K562 (cell line): ENCODE measurements at regions not wholly inside any gene's neighbourhood (a gene's known extent, or its start where the extent isn't known, plus 50 kb on each side); places are given as distances from the start of the nearest gene placed in this dataset.

Experiments
- ATAC-seq: fragments of 200-7000 bp; cut with Tn5 transposase; 3 replicates; pipeline ENCODE4 v1.9.1; 2020; ENCODE audit warnings: moderate library complexity
- BruUV-seq: library from RNA; stranded (reverse); fragments of 400-500 nt; replicated peaks from 2 replicates; lab custom pipeline; 2021; lab: Mats Ljungman, UMichigan
- CTCF ChIA-PET: fragments of 300-600 bp; formaldehyde crosslinking; extraction: SDS; loops from one replicate; lab custom pipeline; 2021; ENCODE audit warnings: low intra/inter-chr PET ratio; lab: Yijun Ruan, JAX
- POLR2A ChIA-PET: fragments of 300-600, 350-650 bp; sonication (Branson Sonifier 250); formaldehyde crosslinking; extraction: SDS; loops from one replicate; lab custom pipeline; 2021; ENCODE audit warnings: antibody characterized with exemption, inconsistent platforms; lab: Yijun Ruan, JAX
- DNase-seq, 4 experiments: peaks; one replicate each; pipeline versions ENCODE4 v3.0.0 to v3.0.0-alpha.2; 2011 to 2018; ENCODE audit warnings: low spot score in 3 of 4, mixed read lengths in 3 of 4; ENCODE audit errors: extremely low read depth in 1 of 4
- FAIRE-seq: peaks from 2 replicates; lab custom pipeline; 2011; peaks lifted over from hg19 to GRCh38; lab: Jason Lieb, UNC
- H2AFZ ChIP-seq: 2 replicates; pipeline ENCODE4 v1.6.0; 2011; ENCODE audit warnings: low read depth, low read length, control low read depth, inconsistent platforms
- H3K27ac ChIP-seq: fragments of 200-600 bp; 3 replicates; pipeline ENCODE4 v1.8.0; 2011; ENCODE audit warnings: low read depth, mild to moderate bottlenecking, control low read depth, inconsistent platforms, low read length, moderate library complexity, mixed read lengths; ENCODE audit errors: extremely low read depth
- H3K27me3 ChIP-seq, 2 experiments: fragments of 300-600 bp in 1 of 2; 2 replicates in 1 of 2; 3 replicates in 1 of 2; pipeline versions ENCODE4 v1.6.0 to v1.8.0; 2011; ENCODE audit warnings: inconsistent platforms in 2 of 2, low read length in 2 of 2, mild to moderate bottlenecking in 1 of 2, mixed read lengths in 1 of 2, moderate library complexity in 1 of 2; ENCODE audit not compliant: control insufficient read depth in 2 of 2, insufficient read depth in 2 of 2
- H3K36me3 ChIP-seq: fragments of 300-600 bp; 3 replicates; pipeline ENCODE4 v1.8.0; 2011; ENCODE audit warnings: mild to moderate bottlenecking, low read length, inconsistent platforms; ENCODE audit not compliant: control insufficient read depth, insufficient read depth
- H3K4me1 ChIP-seq, 2 experiments: fragments of 200-600 bp in 1 of 2; replicated peaks in 1 of 2; 2 replicates in 1 of 2; 3 replicates in 1 of 2; pipeline versions ENCODE4 v1.5.1 to v1.8.0; 2011; ENCODE audit warnings: inconsistent platforms in 2 of 2, low read length in 2 of 2, mild to moderate bottlenecking in 1 of 2, mixed read lengths in 1 of 2, moderate library complexity in 1 of 2; ENCODE audit not compliant: control insufficient read depth in 2 of 2, insufficient read depth in 2 of 2
- H3K4me2 ChIP-seq: 2 replicates; pipeline ENCODE4 v1.6.1; 2011; ENCODE audit warnings: low read length, control low read depth, inconsistent platforms, mixed read lengths; ENCODE audit not compliant: insufficient read depth
- H3K4me3 ChIP-seq: fragments of 200-600 bp; sonication (generic), shearing (Covaris generic); 2 replicates; pipeline ENCODE4 v1.5.1; 2016; ENCODE audit warnings: control low read depth, inconsistent platforms
- H3K79me2 ChIP-seq: fragments of 200-600 bp; 3 replicates; pipeline ENCODE4 v1.8.0; 2011; ENCODE audit warnings: low read length, inconsistent platforms; ENCODE audit not compliant: control insufficient read depth, insufficient read depth
- H3K9ac ChIP-seq, 2 experiments: 2 replicates each; pipeline versions ENCODE4 v1.6.0 to v1.6.1; 2011; ENCODE audit warnings: low read depth in 2 of 2, low read length in 2 of 2, control low read depth in 1 of 2, inconsistent platforms in 1 of 2, mild to moderate bottlenecking in 1 of 2, mixed read lengths in 1 of 2; ENCODE audit not compliant: insufficient read depth in 1 of 2
- H3K9me1 ChIP-seq: one replicate; pipeline ENCODE4 v1.6.0; 2011; ENCODE audit warnings: inconsistent platforms, mild to moderate bottlenecking, low read length, moderate library complexity; ENCODE audit not compliant: control insufficient read depth, insufficient read depth
- H3K9me3 ChIP-seq: replicated peaks from 2 replicates; pipeline ENCODE4 v1.5.1; 2011; ENCODE audit warnings: low read depth, low read length, inconsistent platforms; ENCODE audit not compliant: control insufficient read depth, insufficient read depth
- H4K20me1 ChIP-seq: replicated peaks from 2 replicates; pipeline ENCODE4 v1.6.1; 2011; ENCODE audit warnings: low read length, inconsistent platforms, mixed read lengths; ENCODE audit not compliant: control insufficient read depth, insufficient read depth
- ATF7 ChIP-seq: fragments of 450-650 bp; IDR thresholded peaks from 2 replicates; pipeline ENCODE4 v1.7.1; 2014; ENCODE audit warnings: mild to moderate bottlenecking, moderate library complexity
- C11orf30 ChIP-seq: fragments of 450-650 bp; IDR thresholded peaks from 2 replicates; pipeline ENCODE4 v1.6.1; 2016; ENCODE audit warnings: low read depth, mild to moderate bottlenecking
- E2F6 ChIP-seq, 2 experiments: IDR thresholded peaks; 2 replicates each; pipeline ENCODE4 v1.6.1; 2011; ENCODE audit warnings: borderline replicate concordance in 1 of 2, control low read depth in 1 of 2, low read depth in 1 of 2, low read length in 1 of 2, mild to moderate bottlenecking in 1 of 2, mixed read lengths in 1 of 2, moderate library complexity in 1 of 2; ENCODE audit not compliant: insufficient read depth in 1 of 2, insufficient read length in 1 of 2, poor library complexity in 1 of 2, severe bottlenecking in 1 of 2; ENCODE audit errors: extremely low read depth in 1 of 2
- FIP1L1 ChIP-seq: fragments of 200-400 bp; formaldehyde crosslinking; IDR thresholded peaks from 2 replicates; pipeline ENCODE4 v1.6.1; 2018; ENCODE audit warnings: mild to moderate bottlenecking, low read depth, low read length; ENCODE audit not compliant: poor library complexity, severe bottlenecking
- HNRNPLL ChIP-seq: fragments of 200-400 bp; formaldehyde crosslinking; IDR thresholded peaks from 2 replicates; pipeline ENCODE4 v1.6.1; 2017; ENCODE audit warnings: low read length, low read depth, mild to moderate bottlenecking; ENCODE audit not compliant: poor library complexity, severe bottlenecking
- KDM4B ChIP-seq, 2 experiments: fragments of 450-650 bp in 1 of 2; sonication (generic) in 1 of 2; IDR thresholded peaks; 2 replicates each; pipeline ENCODE4 v1.6.1; 2016 to 2017; ENCODE audit warnings: borderline replicate concordance in 2 of 2, antibody characterized with exemption in 1 of 2, low read depth in 1 of 2, mild to moderate bottlenecking in 1 of 2
- MTA1 ChIP-seq: fragments of 450-650 bp; IDR thresholded peaks from 2 replicates; pipeline ENCODE4 v1.6.1; 2017; ENCODE audit warnings: borderline replicate concordance
- NFATC3 ChIP-seq: fragments of 450-650 bp; IDR thresholded peaks from 2 replicates; pipeline ENCODE4 v1.6.1; 2017; ENCODE audit warnings: mild to moderate bottlenecking
- PYGO2 ChIP-seq: fragments of 450-650 bp; IDR thresholded peaks from 2 replicates; pipeline ENCODE4 v1.6.1; 2016; ENCODE audit warnings: mild to moderate bottlenecking, missing genetic modification characterization, moderate library complexity, missing compliant biosample characterization
- SNRNP70 ChIP-seq: fragments of 200-400 bp; formaldehyde crosslinking; optimal IDR thresholded peaks from 2 replicates; pipeline ENCODE3; 2017; ENCODE audit warnings: low read depth, low read length
- TCF7 ChIP-seq: sonication (generic); IDR thresholded peaks from 2 replicates; pipeline ENCODE4 v1.6.1; 2016; ENCODE audit warnings: antibody characterized with exemption, borderline replicate concordance
- TFAM ChIP-seq: fragments of 250-450 bp; sonication (Bioruptor Pico); conservative IDR thresholded peaks from 2 replicates; pipeline ENCODE4 v1.5.0; 2021; ENCODE audit warnings: mild to moderate bottlenecking, moderate library complexity
- YBX1 ChIP-seq: fragments of 450-650 bp; IDR thresholded peaks from 2 replicates; pipeline ENCODE4 v1.7.1; 2016; ENCODE audit warnings: mild to moderate bottlenecking
- WGBS: fragments of 100-300 bp; shearing (Covaris generic); methylation state at CpG from one replicate; pipeline ENCODE4 v1.1.6; 2016; ENCODE audit warnings: low coverage, mixed read lengths; ENCODE audit not compliant: insufficient coverage; ENCODE audit errors: missing lambda C conversion rate; 5-methylcytosine and 5-hydroxymethylcytosine counted together
- in situ Hi-C: fragments of 300-500 bp; cut with MboI; formaldehyde crosslinking; loops from 4 replicates; pipeline ENCODE4 v1.15.0; 2018; ENCODE audit warnings: inconsistent platforms, mixed read lengths
- intact Hi-C: fragments of 100-400 bp; cut with micrococcal nuclease; formaldehyde crosslinking; loops from 2 replicates; pipeline ENCODE4 v1.14.2; 2022

GRCh38 chr12:29930503-29930902 is 146.8 kb upstream of the TMTC1 start:
- FAIRE-seq, result no peak
- intact Hi-C loops (no loop called here), in situ Hi-C loops (no loop called here)
- no TSS peak for BruUV-seq
- DNase-seq, result no peak
- Histone ChIP-seq H3K4me3 (no peak overlapping the region), H3K27me3 (no peaks in the 10 kb centered on the region), H3K36me3 (no peaks in the 10 kb centered on the region), H2AFZ (no peak overlapping the region), H3K9me1 (no peaks in the 10 kb centered on the region), H3K9ac (no peak overlapping the region), H3K4me1 (no peaks in the 10 kb centered on the region), H4K20me1 (no peaks in the 10 kb centered on the region), H3K4me2 (no peak overlapping the region), H3K79me2 (no peaks in the 10 kb centered on the region), H3K27ac (no peak overlapping the region), H3K9me3 (no peaks in the 10 kb centered on the region)
- ATAC-seq, result no peak
- CTCF ChIA-PET, result no interaction called here
- TF ChIP-seq NFATC3 (no peak), PYGO2 (tag) (no peak), FIP1L1 (no peak), C11orf30 (no peak), MTA1 (no peak), ATF7 (no peak), TCF7 (no peak), TFAM (no peak)
- POLR2A ChIA-PET, result no interaction called here

DNA sequence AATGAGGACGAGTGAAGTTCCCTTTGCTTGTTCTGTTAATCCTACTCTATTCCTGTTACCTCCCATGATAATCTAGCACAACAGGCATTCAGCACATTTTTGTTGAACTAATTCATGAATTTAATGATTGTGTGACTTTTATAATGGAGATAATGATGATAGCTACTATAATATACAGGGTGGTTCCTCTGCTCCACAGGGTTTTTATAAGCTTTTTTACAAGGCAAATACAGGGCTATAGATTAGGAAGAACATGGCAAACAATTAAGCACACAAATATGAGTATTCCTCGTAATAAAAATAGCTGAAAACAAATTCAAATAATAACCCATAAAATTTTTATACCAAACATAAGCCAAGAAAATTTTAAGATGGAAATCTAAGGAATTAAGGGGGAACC is 145.6 kb upstream of the TMTC1 start:
- Histone ChIP-seq H3K9me3 (no peaks in the 10 kb centered on the region), H4K20me1 (no peaks in the 10 kb centered on the region), H3K4me2 (no peak overlapping the region), H3K79me2 (no peaks in the 10 kb centered on the region), H3K9me1 (no peaks in the 10 kb centered on the region), H3K36me3 (no peaks in the 10 kb centered on the region), H3K4me1 (no peaks in the 10 kb centered on the region), H3K27ac (no peak overlapping the region), H3K4me3 (no peak overlapping the region), H3K9ac (no peak overlapping the region), H2AFZ (no peak overlapping the region), H3K27me3 (no peaks in the 10 kb centered on the region)
- intact Hi-C loops, result no loop called here
- no peak for FAIRE-seq
- in situ Hi-C loops, result no loop called here
- WGBS, result 4% methylated on average over 2 of the region's 2 CpGs
- no peak for ATAC-seq
- BruUV-seq, result no TSS peak
- no peak for DNase-seq
- ChIA-PET CTCF (no interaction called here), POLR2A (no interaction called here)
- no peak for TF ChIP-seq YBX1
- TF ChIP-seq HNRNPLL, result no peak
- TF ChIP-seq E2F6 (IDR thresholded peaks at IDR 0.05; ENCODE audit: borderline replicate concordance in 1 of 2, extremely low read depth in 1 of 2, insufficient read depth in 1 of 2, insufficient read length in 1 of 2, low read depth in 1 of 2, low read length in 1 of 2, poor library complexity in 1 of 2, severe bottlenecking in 1 of 2), result no peak
- TF ChIP-seq KDM4B (IDR thresholded peaks at IDR 0.05; ENCODE audit: borderline replicate concordance in 2 of 2, low read depth in 1 of 2), result no peak
- no peak for TF ChIP-seq SNRNP70
